ENCODE measurements at regions not wholly inside any gene's neighbourhood (a gene's known extent, or its start where the extent isn't known, plus 50 kb on each side); places are given as distances from the start of the nearest gene placed in this dataset.

DNA sequence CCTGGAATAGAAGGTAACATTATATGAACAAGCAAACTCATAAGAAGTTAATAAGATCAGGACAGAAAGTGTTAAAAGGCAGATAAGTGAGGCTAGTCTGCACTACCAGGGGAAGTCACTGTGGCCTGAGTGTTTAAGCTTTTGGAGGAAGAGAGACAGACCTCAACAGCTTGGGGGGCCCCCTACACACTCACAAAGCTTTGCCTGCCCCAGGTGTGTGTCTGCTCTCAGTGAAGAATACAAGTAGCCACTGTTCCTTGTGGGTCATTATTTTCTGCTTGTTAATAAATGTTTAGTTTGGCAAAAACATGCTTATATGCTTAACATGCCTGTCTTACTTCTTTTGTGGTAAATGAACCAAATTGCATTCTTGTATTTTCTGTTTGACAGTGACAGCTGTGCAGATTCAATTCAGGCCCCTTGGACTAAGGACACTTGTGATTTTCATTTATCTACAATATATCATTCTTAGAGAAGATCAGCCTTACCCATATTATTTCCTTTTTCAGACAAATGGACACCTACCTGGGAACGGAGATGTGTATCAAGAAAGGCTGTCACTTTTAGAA, 50.7 kb upstream of the C12orf71 start:
- TF ChIP-seq, protein P1, sequence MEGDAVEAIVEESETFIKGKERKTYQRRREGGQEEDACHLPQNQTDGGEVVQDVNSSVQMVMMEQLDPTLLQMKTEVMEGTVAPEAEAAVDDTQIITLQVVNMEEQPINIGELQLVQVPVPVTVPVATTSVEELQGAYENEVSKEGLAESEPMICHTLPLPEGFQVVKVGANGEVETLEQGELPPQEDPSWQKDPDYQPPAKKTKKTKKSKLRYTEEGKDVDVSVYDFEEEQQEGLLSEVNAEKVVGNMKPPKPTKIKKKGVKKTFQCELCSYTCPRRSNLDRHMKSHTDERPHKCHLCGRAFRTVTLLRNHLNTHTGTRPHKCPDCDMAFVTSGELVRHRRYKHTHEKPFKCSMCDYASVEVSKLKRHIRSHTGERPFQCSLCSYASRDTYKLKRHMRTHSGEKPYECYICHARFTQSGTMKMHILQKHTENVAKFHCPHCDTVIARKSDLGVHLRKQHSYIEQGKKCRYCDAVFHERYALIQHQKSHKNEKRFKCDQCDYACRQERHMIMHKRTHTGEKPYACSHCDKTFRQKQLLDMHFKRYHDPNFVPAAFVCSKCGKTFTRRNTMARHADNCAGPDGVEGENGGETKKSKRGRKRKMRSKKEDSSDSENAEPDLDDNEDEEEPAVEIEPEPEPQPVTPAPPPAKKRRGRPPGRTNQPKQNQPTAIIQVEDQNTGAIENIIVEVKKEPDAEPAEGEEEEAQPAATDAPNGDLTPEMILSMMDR (IDR thresholded peaks at IDR 0.05) = no peak
- TF ChIP-seq EP300 (IDR thresholded peaks at IDR 0.05) (no peak), POLR2A (IDR thresholded peaks at IDR 0.05; ENCODE audit: low read length) (no peak), EHMT2 (IDR thresholded peaks at IDR 0.05; ENCODE audit: low read depth) (no peak), SREBF2 (IDR thresholded peaks at IDR 0.05) (no peak), CHD2 (IDR thresholded peaks at IDR 0.05; ENCODE audit: low read length, partially characterized antibody) (no peak), PHF8 (IDR thresholded peaks at IDR 0.05; ENCODE audit: borderline replicate concordance, low read depth) (no peak), MAFK (IDR thresholded peaks at IDR 0.05; ENCODE audit: partially characterized antibody) (no peak), JUNB (IDR thresholded peaks at IDR 0.05) (no peak), CHD4 (IDR thresholded peaks at IDR 0.05; ENCODE audit: borderline replicate concordance) (no peak)
- TF ChIP-seq, protein P2, sequence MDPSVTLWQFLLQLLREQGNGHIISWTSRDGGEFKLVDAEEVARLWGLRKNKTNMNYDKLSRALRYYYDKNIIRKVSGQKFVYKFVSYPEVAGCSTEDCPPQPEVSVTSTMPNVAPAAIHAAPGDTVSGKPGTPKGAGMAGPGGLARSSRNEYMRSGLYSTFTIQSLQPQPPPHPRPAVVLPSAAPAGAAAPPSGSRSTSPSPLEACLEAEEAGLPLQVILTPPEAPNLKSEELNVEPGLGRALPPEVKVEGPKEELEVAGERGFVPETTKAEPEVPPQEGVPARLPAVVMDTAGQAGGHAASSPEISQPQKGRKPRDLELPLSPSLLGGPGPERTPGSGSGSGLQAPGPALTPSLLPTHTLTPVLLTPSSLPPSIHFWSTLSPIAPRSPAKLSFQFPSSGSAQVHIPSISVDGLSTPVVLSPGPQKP (IDR thresholded peaks at IDR 0.05; ENCODE audit: low read depth, low read length) = no peak
- TF ChIP-seq, protein P3, sequence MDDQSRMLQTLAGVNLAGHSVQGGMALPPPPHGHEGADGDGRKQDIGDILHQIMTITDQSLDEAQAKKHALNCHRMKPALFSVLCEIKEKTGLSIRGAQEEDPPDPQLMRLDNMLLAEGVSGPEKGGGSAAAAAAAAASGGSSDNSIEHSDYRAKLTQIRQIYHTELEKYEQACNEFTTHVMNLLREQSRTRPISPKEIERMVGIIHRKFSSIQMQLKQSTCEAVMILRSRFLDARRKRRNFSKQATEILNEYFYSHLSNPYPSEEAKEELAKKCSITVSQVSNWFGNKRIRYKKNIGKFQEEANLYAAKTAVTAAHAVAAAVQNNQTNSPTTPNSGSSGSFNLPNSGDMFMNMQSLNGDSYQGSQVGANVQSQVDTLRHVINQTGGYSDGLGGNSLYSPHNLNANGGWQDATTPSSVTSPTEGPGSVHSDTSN (IDR thresholded peaks at IDR 0.05) = no peak
- TF ChIP-seq, protein P4, sequence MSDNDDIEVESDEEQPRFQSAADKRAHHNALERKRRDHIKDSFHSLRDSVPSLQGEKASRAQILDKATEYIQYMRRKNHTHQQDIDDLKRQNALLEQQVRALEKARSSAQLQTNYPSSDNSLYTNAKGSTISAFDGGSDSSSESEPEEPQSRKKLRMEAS (IDR thresholded peaks at IDR 0.05) = no peak
